ENCODE measurements at regions not wholly inside any gene's neighbourhood (a gene's known extent, or its start where the extent isn't known, plus 50 kb on each side); places are given as distances from the start of the nearest gene placed in this dataset.

DNA sequence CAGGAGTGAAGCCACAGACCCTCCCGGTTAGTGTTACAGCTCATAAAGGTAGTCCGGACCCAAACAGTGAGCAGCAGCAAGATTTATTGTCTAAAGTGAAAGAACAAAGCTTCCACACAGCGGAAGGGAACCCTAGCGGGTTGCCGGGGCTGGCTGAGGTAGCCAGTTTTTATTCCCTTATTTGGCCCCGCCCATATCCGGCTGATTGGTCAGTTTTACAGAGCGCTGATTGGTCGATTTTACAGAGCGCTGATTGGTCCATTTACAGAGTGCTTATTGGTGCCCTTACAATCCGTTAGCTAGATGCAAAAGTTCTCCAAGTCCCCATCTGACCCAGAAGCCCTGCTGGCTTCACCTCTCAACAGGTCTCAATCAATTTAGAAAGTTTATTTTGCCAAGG lies 126.0 kb upstream of the RFC3 start:
- Histone ChIP-seq H3K27ac (no peak overlapping the region), H3K27me3 (no peaks in the 10 kb centered on the region), H3K36me3 (no peaks in the 10 kb centered on the region), H3K4me3 (no peak overlapping the region), H3K9me3 (no peaks in the 10 kb centered on the region), H3K4me1 (no peaks in the 10 kb centered on the region)
- intact Hi-C loops (cut with DNase I; ENCODE audit: low total_unique reads) = no loop called here
- no peak for TF ChIP-seq POLR2A (IDR thresholded peaks at IDR 0.05)
- TF ChIP-seq, protein P1, sequence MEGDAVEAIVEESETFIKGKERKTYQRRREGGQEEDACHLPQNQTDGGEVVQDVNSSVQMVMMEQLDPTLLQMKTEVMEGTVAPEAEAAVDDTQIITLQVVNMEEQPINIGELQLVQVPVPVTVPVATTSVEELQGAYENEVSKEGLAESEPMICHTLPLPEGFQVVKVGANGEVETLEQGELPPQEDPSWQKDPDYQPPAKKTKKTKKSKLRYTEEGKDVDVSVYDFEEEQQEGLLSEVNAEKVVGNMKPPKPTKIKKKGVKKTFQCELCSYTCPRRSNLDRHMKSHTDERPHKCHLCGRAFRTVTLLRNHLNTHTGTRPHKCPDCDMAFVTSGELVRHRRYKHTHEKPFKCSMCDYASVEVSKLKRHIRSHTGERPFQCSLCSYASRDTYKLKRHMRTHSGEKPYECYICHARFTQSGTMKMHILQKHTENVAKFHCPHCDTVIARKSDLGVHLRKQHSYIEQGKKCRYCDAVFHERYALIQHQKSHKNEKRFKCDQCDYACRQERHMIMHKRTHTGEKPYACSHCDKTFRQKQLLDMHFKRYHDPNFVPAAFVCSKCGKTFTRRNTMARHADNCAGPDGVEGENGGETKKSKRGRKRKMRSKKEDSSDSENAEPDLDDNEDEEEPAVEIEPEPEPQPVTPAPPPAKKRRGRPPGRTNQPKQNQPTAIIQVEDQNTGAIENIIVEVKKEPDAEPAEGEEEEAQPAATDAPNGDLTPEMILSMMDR (IDR thresholded peaks at IDR 0.05) = no peak
- DNase-seq = no peak

DNA sequence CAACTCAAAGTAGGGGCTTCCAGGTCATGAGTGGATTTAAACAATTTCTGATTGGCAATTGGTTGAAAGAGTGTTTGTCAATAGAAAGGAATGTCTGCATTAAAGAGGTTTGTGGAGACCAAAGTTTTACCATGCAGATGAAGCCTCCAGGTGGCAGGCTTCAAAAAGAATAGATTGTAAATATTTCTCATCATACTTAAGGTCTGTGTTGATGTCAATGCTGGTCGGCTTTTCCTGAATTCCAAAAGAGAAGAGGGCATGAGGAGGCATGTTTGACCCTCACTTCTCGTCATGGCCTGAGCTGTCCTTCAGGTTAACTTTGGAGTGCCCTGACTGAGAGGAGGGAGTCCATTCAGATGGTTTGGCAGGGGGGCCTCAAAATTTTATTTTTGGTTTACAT lies 125.4 kb upstream of the RFC3 start:
- no peaks in the 10 kb centered on the region for H3K9me3 ChIP-seq
- H3K27ac ChIP-seq = no peak overlapping the region
- intact Hi-C loops (cut with DNase I; ENCODE audit: low total_unique reads) = no loop called here
- H3K4me1 ChIP-seq = no peaks in the 10 kb centered on the region
- H3K36me3 ChIP-seq = no peaks in the 10 kb centered on the region
- DNase-seq = no peak
- no peak overlapping the region for H3K4me3 ChIP-seq
- no peaks in the 10 kb centered on the region for H3K27me3 ChIP-seq
- no peak for TF ChIP-seq POLR2A (IDR thresholded peaks at IDR 0.05)
- TF ChIP-seq, protein P1 (IDR thresholded peaks at IDR 0.05) = no peak

- TF ChIP-seq, protein P1 (IDR thresholded peaks at IDR 0.05) = no peak
- no peak for TF ChIP-seq POLR2A (IDR thresholded peaks at IDR 0.05)
- intact Hi-C loops (cut with DNase I; ENCODE audit: low total_unique reads) = no loop called here
- H3K4me3 ChIP-seq = no peak overlapping the region
These were observed 123.4 kb upstream of the RFC3 start for GRCh38 chr13:33694546-33694945.

DNA sequence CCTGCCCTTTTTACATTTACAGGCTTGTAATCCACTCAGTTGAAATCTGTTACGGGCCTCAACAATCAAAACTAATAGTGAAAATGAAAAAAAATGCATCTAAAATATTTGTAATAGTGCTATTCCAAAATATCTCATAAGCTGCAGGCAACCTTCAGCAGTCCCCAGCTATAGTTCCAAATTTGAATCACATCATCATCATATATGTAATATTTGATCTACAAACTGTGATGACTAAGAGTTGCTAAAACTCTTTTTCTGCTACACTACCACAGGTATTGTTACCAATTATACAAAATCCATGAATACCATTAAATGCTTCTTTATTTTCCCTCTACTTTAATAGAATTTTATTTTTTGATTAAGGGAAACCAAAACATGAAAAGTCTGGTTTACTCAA lies 121.4 kb upstream of the RFC3 start:
- no peaks in the 10 kb centered on the region for H3K36me3 ChIP-seq

More at GRCh38 chr13:33694546-33694945, 123.4 kb upstream of the RFC3 start:
- no peak for DNase-seq
- H3K9me3 ChIP-seq = no peaks in the 10 kb centered on the region
- no peaks in the 10 kb centered on the region for H3K27me3 ChIP-seq
- H3K27ac ChIP-seq = no peak overlapping the region
- H3K4me1 ChIP-seq = no peaks in the 10 kb centered on the region
- H3K36me3 ChIP-seq = no peaks in the 10 kb centered on the region

DNA sequence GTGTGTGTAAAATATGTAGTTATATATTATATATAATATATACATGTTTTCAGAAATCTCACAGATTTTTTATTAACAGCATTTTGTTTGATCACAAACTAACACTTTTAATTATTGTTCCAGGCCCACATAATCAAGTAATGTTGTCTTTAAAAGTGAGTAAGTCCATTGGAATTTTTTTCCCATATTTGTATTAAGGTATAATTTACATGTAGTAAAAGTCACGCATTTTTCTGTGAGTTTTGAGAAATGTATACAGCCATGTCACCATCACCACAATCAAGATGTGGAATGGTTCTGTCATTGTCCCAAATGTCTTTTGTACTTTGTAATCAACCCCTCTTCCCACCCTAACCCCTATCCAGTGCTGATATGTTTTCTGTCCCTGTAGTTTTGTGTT lies 120.0 kb upstream of the RFC3 start:
- H3K4me1 ChIP-seq = no peaks in the 10 kb centered on the region
- no peaks in the 10 kb centered on the region for H3K36me3 ChIP-seq
- DNase-seq = no peak
- no peak overlapping the region for H3K4me3 ChIP-seq
- H3K27me3 ChIP-seq = no peaks in the 10 kb centered on the region
- no peak overlapping the region for H3K27ac ChIP-seq
- intact Hi-C loops (cut with DNase I; ENCODE audit: low total_unique reads) = no loop called here
- H3K9me3 ChIP-seq = no peaks in the 10 kb centered on the region
- TF ChIP-seq, protein P1 (IDR thresholded peaks at IDR 0.05) = no peak
- no peak for TF ChIP-seq POLR2A (IDR thresholded peaks at IDR 0.05)

More for the DNA sequence above, 121.4 kb upstream of the RFC3 start:
- H3K4me1 ChIP-seq = no peaks in the 10 kb centered on the region
- TF ChIP-seq, protein P1 (IDR thresholded peaks at IDR 0.05) = no peak
- TF ChIP-seq POLR2A (IDR thresholded peaks at IDR 0.05) = no peak
- no peak for DNase-seq
- H3K4me3 ChIP-seq = no peak overlapping the region
- H3K27ac ChIP-seq = no peak overlapping the region
- no peaks in the 10 kb centered on the region for H3K27me3 ChIP-seq
- intact Hi-C loops (cut with DNase I; ENCODE audit: low total_unique reads) = no loop called here
- H3K9me3 ChIP-seq = no peaks in the 10 kb centered on the region

Measured in uterus (tissue), 3 donors.